Peyer's patch (tissue), 4 donors: ENCODE measurements at regions not wholly inside any gene's neighbourhood (a gene's known extent, or its start where the extent isn't known, plus 50 kb on each side); places are given as distances from the start of the nearest gene placed in this dataset.

Experiments
- CTCF ChIP-seq, 6 experiments: fragments of 450-650 bp in 4 of 6; fragments of 200-600 bp in 2 of 6; sonication (generic) in 1 of 6; IDR thresholded peaks; one replicate each; pipeline ENCODE4 v1.5.1; 2017 to 2019; ENCODE audit warnings: antibody characterized with exemption in 6 of 6, mild to moderate bottlenecking in 3 of 6, moderate library complexity in 1 of 6
- POLR2A ChIP-seq, 2 donors: fragments of 450-650 bp; IDR thresholded peaks; one replicate each; pipeline ENCODE4 v1.5.1; 2017; ENCODE audit warnings: antibody characterized with exemption in 2 of 2, mild to moderate bottlenecking in 2 of 2, moderate library complexity in 2 of 2

DNA sequence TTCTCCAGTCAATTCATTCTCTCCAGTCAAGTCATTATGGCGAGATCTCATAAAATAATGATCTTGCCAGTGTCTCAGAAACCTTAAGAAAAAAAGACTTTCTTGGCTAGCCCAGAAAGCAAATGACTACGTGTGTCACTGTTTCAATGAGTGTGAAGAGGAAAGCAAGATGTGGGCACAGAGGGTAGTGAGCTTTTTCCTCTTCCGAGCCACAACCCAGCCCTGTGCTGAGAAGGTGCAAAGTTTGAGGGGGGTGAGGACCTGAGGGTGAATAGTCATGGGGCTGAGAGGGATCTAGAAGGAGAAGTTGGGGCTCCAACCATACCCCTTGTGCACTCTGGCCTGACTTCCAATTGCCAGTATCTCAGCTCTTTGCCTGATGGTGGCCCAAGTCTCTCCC, 85.6 kb upstream of the EGFL6 start:
- TF ChIP-seq CTCF (IDR thresholded peaks at IDR 0.05) (no peak), POLR2A (IDR thresholded peaks at IDR 0.05) (no peak)
